Coronary artery (tissue), 2 donors: ENCODE measurements at regions not wholly inside any gene's neighbourhood (a gene's known extent, or its start where the extent isn't known, plus 50 kb on each side); places are given as distances from the start of the nearest gene placed in this dataset.

Source experiments
- DNase-seq: peaks from one replicate; pipeline ENCODE4 v3.0.0-alpha.2; 2017; ENCODE audit warnings: low spot score
- H3K27ac ChIP-seq, 2 donors: fragments of 200-600 bp; sonication (generic); one replicate each; pipeline ENCODE4 v1.5.1; 2016 to 2019
- H3K4me3 ChIP-seq: fragments of 200-600 bp; sonication (generic); 2 replicates; pipeline ENCODE4 v1.5.1; 2016; ENCODE audit warnings: mild to moderate bottlenecking, moderate library complexity
- CTCF ChIP-seq: fragments of 200-600 bp; sonication (generic); IDR thresholded peaks from one replicate; pipeline ENCODE4 v1.5.1; 2019; ENCODE audit warnings: antibody characterized with exemption

- no peak for TF ChIP-seq CTCF
- H3K27ac ChIP-seq = no peak overlapping the region
- DNase-seq = no peak
- H3K4me3 ChIP-seq = no peak overlapping the region
Measured at GRCh38 chr17:13378361-13378760, 223.4 kb downstream of the HS3ST3A1 start.

GRCh38 chr17:13374203-13375143 is 227.3 kb downstream of the HS3ST3A1 start:
- no peak for TF ChIP-seq CTCF
- no peak for DNase-seq
- H3K27ac ChIP-seq = no peak overlapping the region
- no peak overlapping the region for H3K4me3 ChIP-seq

- no peak overlapping the region for H3K4me3 ChIP-seq
- no peak for DNase-seq
- no peak for TF ChIP-seq CTCF
- H3K27ac ChIP-seq = no peak overlapping the region
Measured at GRCh38 chr17:13372432-13372831, 229.3 kb downstream of the HS3ST3A1 start.

- DNase-seq = no peak
- H3K27ac ChIP-seq = no peak overlapping the region
- TF ChIP-seq CTCF = no peak
- no peak overlapping the region for H3K4me3 ChIP-seq
Measured at GRCh38 chr17:13367154-13367553, 234.6 kb downstream of the HS3ST3A1 start.

- no peak for TF ChIP-seq CTCF
- no peak overlapping the region for H3K4me3 ChIP-seq
- no peak for DNase-seq
- H3K27ac ChIP-seq = no peak overlapping the region
Measured at GRCh38 chr17:13365331-13365730, 236.4 kb downstream of the HS3ST3A1 start.

- no peak for TF ChIP-seq CTCF
- no peak for DNase-seq
- H3K27ac ChIP-seq = no peak overlapping the region
- H3K4me3 ChIP-seq = no peak overlapping the region
Measured at GRCh38 chr17:13363771-13364170, 238.0 kb downstream of the HS3ST3A1 start.
